Thoracic aorta (tissue), 2 donors: ENCODE measurements at regions not wholly inside any gene's neighbourhood (a gene's known extent, or its start where the extent isn't known, plus 50 kb on each side); places are given as distances from the start of the nearest gene placed in this dataset.

Experiments
- ATAC-seq: fragments of 150-250 bp; one replicate; pipeline ENCODE4 v1.8.0; 2017; ENCODE audit warnings: low read depth; ENCODE audit not compliant: insufficient number of reproducible peaks, low FRiP score
- DNase-seq: peaks from one replicate; pipeline ENCODE4 v3.0.0-alpha.2; 2020; ENCODE audit warnings: low spot score
- H3K27ac ChIP-seq, 2 donors: fragments of 200-600 bp; sonication (generic); 1 replicate in 1 of 2; 2 replicates in 1 of 2; pipeline ENCODE4 v1.5.1; 2016; ENCODE audit warnings: mild to moderate bottlenecking in 2 of 2, moderate library complexity in 2 of 2
- H3K27me3 ChIP-seq: fragments of 200-600 bp; sonication (generic); replicated peaks from 2 replicates; pipeline ENCODE4 v1.6.0; 2016; ENCODE audit warnings: mild to moderate bottlenecking; ENCODE audit not compliant: insufficient read depth
- H3K36me3 ChIP-seq: fragments of 200-600 bp; sonication (generic); one replicate; pipeline ENCODE4 v1.5.1; 2016
- H3K4me1 ChIP-seq, 2 donors: fragments of 200-600 bp; sonication (generic); 1 replicate in 1 of 2; 2 replicates in 1 of 2; pipeline versions ENCODE4 v1.5.1 to v1.6.0; 2016; ENCODE audit warnings: low read depth in 2 of 2, mild to moderate bottlenecking in 1 of 2; ENCODE audit not compliant: control insufficient read depth in 1 of 2
- H3K4me3 ChIP-seq: fragments of 200-600 bp; sonication (generic); 2 replicates; pipeline ENCODE4 v1.5.1; 2016; ENCODE audit warnings: mild to moderate bottlenecking
- H3K9me3 ChIP-seq: fragments of 200-600 bp; sonication (generic); 2 replicates; pipeline ENCODE4 v1.5.1; 2016
- TF ChIP-seq, protein P1 (sequence below): fragments of 200-600 bp; sonication (generic); IDR thresholded peaks from one replicate; pipeline ENCODE4 v1.5.1; 2019; ENCODE audit warnings: antibody characterized with exemption

DNA sequence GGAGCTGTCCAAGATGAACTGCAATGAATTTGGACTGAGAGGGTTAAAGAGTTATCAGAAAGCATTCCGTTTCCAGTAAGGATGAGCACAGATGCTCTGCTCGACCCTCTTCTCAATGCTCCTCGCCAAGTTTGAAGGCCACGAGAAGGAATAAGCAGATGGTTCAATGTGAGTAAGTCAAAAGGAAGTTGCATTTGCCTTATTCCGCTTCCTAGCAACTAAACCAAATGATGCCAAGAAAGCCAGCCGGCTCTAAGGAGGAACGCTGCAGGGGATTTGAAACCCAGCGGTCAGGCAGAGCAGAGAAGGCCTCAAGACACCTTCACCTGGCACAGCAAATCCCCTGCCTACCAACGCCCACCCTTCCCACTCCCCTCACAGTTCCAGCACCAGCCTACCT lies 52.1 kb upstream of the CNEP1R1 start:
- no peaks in the 10 kb centered on the region for H3K9me3 ChIP-seq
- ATAC-seq (no peak), DNase-seq (no peak)
- no peaks in the 10 kb centered on the region for H3K4me1 ChIP-seq
- no peak overlapping the region for H3K4me3 ChIP-seq
- no peaks in the 10 kb centered on the region for H3K36me3 ChIP-seq
- TF ChIP-seq, protein P1, sequence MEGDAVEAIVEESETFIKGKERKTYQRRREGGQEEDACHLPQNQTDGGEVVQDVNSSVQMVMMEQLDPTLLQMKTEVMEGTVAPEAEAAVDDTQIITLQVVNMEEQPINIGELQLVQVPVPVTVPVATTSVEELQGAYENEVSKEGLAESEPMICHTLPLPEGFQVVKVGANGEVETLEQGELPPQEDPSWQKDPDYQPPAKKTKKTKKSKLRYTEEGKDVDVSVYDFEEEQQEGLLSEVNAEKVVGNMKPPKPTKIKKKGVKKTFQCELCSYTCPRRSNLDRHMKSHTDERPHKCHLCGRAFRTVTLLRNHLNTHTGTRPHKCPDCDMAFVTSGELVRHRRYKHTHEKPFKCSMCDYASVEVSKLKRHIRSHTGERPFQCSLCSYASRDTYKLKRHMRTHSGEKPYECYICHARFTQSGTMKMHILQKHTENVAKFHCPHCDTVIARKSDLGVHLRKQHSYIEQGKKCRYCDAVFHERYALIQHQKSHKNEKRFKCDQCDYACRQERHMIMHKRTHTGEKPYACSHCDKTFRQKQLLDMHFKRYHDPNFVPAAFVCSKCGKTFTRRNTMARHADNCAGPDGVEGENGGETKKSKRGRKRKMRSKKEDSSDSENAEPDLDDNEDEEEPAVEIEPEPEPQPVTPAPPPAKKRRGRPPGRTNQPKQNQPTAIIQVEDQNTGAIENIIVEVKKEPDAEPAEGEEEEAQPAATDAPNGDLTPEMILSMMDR, result no peak
- H3K27me3 ChIP-seq, result no peaks in the 10 kb centered on the region
- H3K27ac ChIP-seq, result no peak overlapping the region
